Esophagus squamous epithelium (tissue), 4 donors: ENCODE measurements at regions not wholly inside any gene's neighbourhood (a gene's known extent, or its start where the extent isn't known, plus 50 kb on each side); places are given as distances from the start of the nearest gene placed in this dataset.

Experiments used
- POLR2A ChIP-seq, 4 donors: fragments of 450-650 bp; IDR thresholded peaks; one replicate each; pipeline ENCODE4 v1.6.1; 2017; ENCODE audit warnings: antibody characterized with exemption in 4 of 4, mild to moderate bottlenecking in 4 of 4, moderate library complexity in 3 of 4
- TF ChIP-seq, protein P1 (sequence below), 6 experiments: fragments of 450-650 bp in 4 of 6; fragments of 200-600 bp in 2 of 6; sonication (generic) in 2 of 6; IDR thresholded peaks; one replicate each; pipeline ENCODE4 v1.5.1; 2016 to 2019; ENCODE audit warnings: antibody characterized with exemption in 6 of 6, mild to moderate bottlenecking in 4 of 6, moderate library complexity in 4 of 6

DNA sequence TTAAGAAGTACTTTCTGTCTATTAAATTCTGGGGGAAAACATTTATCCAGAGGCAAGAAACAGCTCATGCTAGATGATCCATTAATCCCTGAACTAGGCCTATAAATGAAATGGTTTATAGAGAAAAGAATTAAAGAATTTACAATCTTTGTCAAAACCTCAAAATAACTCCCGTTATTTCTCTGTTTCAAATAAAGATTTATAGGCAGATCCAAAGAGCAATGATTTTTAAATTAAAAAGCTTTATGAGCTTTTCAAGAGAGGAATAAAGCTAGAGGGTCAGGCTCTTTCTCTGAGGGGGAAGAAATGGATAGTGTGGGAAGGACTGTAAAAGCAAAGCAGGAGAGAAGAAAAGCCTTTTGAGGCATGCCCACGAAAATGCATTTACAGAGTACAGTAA is 82.5 kb upstream of the OGFRL1 start:
- TF ChIP-seq, protein P1, sequence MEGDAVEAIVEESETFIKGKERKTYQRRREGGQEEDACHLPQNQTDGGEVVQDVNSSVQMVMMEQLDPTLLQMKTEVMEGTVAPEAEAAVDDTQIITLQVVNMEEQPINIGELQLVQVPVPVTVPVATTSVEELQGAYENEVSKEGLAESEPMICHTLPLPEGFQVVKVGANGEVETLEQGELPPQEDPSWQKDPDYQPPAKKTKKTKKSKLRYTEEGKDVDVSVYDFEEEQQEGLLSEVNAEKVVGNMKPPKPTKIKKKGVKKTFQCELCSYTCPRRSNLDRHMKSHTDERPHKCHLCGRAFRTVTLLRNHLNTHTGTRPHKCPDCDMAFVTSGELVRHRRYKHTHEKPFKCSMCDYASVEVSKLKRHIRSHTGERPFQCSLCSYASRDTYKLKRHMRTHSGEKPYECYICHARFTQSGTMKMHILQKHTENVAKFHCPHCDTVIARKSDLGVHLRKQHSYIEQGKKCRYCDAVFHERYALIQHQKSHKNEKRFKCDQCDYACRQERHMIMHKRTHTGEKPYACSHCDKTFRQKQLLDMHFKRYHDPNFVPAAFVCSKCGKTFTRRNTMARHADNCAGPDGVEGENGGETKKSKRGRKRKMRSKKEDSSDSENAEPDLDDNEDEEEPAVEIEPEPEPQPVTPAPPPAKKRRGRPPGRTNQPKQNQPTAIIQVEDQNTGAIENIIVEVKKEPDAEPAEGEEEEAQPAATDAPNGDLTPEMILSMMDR (IDR thresholded peaks at IDR 0.05), result no peak
- no peak for TF ChIP-seq POLR2A (IDR thresholded peaks at IDR 0.05)
